ENCODE measurements at regions not wholly inside any gene's neighbourhood (a gene's known extent, or its start where the extent isn't known, plus 50 kb on each side); places are given as distances from the start of the nearest gene placed in this dataset.
A peak's percentile ranks its signal among the peaks of the same experiment; 100 is the strongest.

DNA sequence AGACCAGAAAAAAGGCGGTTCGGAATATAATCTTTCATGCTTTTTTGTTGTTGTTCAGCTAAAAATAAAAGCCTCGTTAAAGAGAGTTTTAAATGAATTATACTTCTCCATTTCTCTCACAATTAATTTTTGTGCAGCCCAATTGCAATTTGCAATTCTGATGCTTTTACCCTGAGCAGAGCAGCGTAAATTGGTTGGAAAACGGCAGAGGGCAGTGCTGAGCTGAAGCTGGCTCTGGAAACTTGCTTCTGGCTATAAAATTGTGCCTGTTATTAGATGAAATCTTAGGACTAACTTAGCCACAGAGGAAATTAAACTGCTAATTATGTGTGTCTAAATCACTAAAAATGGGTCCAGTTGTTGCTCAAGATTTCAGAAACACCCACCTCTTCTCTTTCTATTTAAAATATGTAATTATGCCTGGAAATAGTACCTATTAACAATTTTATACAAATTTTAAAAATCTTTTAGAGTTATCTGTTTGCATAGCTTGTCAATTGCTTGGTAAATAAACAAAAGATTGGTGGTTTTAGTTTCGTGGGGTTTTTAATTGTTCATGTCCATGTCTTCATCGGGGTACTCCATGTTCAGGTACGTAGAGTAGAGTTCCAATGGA lies 441.8 kb upstream of the TLE4 start:
- Mint-ChIP-seq H3K4me3 (ENCODE audit: unreplicated experiment) (no peak overlapping the region), H3K36me3 (ENCODE audit: low read depth, unreplicated experiment) (no peaks in the 10 kb centered on the region), H3K4me1 (ENCODE audit: unreplicated experiment) (peaks cover 10% of the 10 kb centered on the region), H3K27ac (ENCODE audit: unreplicated experiment) (no peak overlapping the region), H3K9me3 (ENCODE audit: unreplicated experiment) (no peaks in the 10 kb centered on the region), H3K27me3 (ENCODE audit: unreplicated experiment) (no peaks in the 10 kb centered on the region)
- peak; percentile 82 for TF ChIP-seq CTCF (IDR thresholded peaks at IDR 0.05; ENCODE audit: unreplicated experiment)
- DNase-seq (ENCODE audit: low spot score), result peak; percentile 70

DNA sequence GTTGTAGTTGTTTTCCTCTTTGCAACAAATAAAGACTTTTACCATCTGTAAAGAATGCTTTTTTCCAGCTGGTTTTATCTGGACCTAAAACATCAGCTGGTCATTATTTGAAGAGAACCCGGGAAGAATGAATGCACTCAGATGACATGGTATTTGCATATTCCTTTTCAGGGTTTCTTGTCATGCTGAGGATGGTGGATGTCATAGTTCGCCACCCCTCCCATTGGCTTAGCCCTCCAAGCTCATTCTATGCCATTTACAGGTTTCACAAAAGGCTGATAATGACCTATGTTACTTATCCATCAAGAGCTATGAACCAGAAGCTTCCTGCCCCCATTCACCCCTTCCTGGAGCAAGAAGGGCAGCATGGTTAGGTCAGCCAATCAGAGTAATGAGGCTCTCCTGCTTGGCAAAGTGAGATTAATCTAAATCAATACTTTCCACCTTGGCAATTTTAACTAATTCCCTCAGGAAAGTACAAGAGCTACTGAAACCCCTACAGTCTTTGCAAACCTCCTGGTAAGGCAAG lies 440.5 kb upstream of the TLE4 start:
- peaks cover 10% of the 10 kb centered on the region for H3K4me1 Mint-ChIP-seq (ENCODE audit: unreplicated experiment)
- no peaks in the 10 kb centered on the region for H3K27me3 Mint-ChIP-seq (ENCODE audit: unreplicated experiment)
- H3K4me3 Mint-ChIP-seq (ENCODE audit: unreplicated experiment), result no peak overlapping the region
- no peak overlapping the region for H3K27ac Mint-ChIP-seq (ENCODE audit: unreplicated experiment)
- no peaks in the 10 kb centered on the region for H3K36me3 Mint-ChIP-seq (ENCODE audit: low read depth, unreplicated experiment)
- no peak for DNase-seq (ENCODE audit: low spot score)
- no peaks in the 10 kb centered on the region for H3K9me3 Mint-ChIP-seq (ENCODE audit: unreplicated experiment)
- no peak for TF ChIP-seq CTCF (IDR thresholded peaks at IDR 0.05; ENCODE audit: unreplicated experiment)

GRCh38 chr9:79131824-79132377 lies 439.9 kb upstream of the TLE4 start:
- no peaks in the 10 kb centered on the region for H3K27me3 Mint-ChIP-seq (ENCODE audit: unreplicated experiment)
- peaks cover 10% of the 10 kb centered on the region for H3K4me1 Mint-ChIP-seq (ENCODE audit: unreplicated experiment)
- H3K9me3 Mint-ChIP-seq (ENCODE audit: unreplicated experiment), result no peaks in the 10 kb centered on the region
- no peak for DNase-seq (ENCODE audit: low spot score)
- H3K27ac Mint-ChIP-seq (ENCODE audit: unreplicated experiment), result no peak overlapping the region
- no peaks in the 10 kb centered on the region for H3K36me3 Mint-ChIP-seq (ENCODE audit: low read depth, unreplicated experiment)
- no peak for TF ChIP-seq CTCF (IDR thresholded peaks at IDR 0.05; ENCODE audit: unreplicated experiment)
- H3K4me3 Mint-ChIP-seq (ENCODE audit: unreplicated experiment), result no peak overlapping the region

DNA sequence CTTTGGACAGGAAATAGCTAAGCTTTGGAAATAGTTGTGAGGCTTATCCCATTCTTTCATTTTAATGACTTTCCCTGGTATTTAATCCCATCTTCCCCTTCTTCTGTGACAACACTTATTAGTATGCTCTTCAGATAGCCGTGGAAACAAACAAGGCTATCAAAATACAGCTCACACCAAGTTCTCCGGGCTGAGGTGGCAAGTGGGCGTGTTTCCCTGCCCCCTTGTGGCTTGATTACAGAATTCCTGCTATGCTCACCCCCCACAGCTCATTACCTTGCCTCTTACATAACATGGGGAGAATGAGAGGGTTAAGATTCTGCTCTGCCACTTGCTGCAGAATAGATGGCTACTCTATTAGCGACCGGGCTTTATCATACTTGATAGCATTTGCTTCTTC lies 437.1 kb upstream of the TLE4 start:
- no peak overlapping the region for H3K27ac Mint-ChIP-seq (ENCODE audit: unreplicated experiment)
- peak; percentile 18 for DNase-seq (ENCODE audit: low spot score)
- H3K4me1 Mint-ChIP-seq (ENCODE audit: unreplicated experiment), result no peaks in the 10 kb centered on the region
- H3K9me3 Mint-ChIP-seq (ENCODE audit: unreplicated experiment), result no peaks in the 10 kb centered on the region
- H3K27me3 Mint-ChIP-seq (ENCODE audit: unreplicated experiment), result no peaks in the 10 kb centered on the region
- no peaks in the 10 kb centered on the region for H3K36me3 Mint-ChIP-seq (ENCODE audit: low read depth, unreplicated experiment)
- no peak overlapping the region for H3K4me3 Mint-ChIP-seq (ENCODE audit: unreplicated experiment)
- peak; percentile 22 for TF ChIP-seq CTCF (IDR thresholded peaks at IDR 0.05; ENCODE audit: unreplicated experiment)

DNA sequence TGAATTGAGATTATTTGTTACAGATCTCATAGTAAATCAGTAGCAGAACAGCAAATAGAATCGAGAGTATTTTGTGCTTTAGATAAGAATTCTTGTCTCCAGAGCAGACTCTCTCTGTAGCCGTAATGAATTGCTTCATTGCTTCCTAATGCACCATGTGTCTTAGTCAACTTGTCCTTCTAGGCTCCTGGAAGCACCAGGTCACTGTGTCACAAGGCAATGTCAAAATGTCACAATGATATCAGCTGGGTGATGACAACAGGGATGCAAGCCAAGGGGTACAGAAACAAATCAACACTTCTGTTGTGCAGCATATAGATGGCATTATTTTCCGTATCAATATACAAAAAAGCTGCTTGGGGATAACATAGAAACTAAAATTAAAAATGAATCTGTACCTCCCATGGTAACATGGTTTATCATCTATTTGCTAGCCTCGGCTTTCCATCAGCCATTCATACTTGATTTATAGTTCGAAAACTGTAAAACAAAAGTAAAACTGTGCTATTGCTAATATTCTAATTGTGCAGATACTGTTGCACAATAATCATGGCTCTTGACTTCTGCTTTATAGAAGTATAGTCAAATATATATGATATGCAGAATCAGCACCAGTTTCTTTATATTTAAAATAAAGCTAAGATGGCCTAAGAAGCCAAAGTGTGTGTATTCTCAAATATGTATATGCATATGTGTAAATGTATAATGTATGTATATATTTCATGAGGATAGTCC lies 435.9 kb upstream of the TLE4 start:
- Mint-ChIP-seq H3K4me1 (ENCODE audit: unreplicated experiment) (no peaks in the 10 kb centered on the region), H3K4me3 (ENCODE audit: unreplicated experiment) (no peak overlapping the region), H3K36me3 (ENCODE audit: low read depth, unreplicated experiment) (no peaks in the 10 kb centered on the region), H3K9me3 (ENCODE audit: unreplicated experiment) (no peaks in the 10 kb centered on the region), H3K27ac (ENCODE audit: unreplicated experiment) (no peak overlapping the region), H3K27me3 (ENCODE audit: unreplicated experiment) (no peaks in the 10 kb centered on the region)
- DNase-seq (ENCODE audit: low spot score), result no peak
- TF ChIP-seq CTCF (IDR thresholded peaks at IDR 0.05; ENCODE audit: unreplicated experiment), result no peak
